Mesendoderm (in vitro differentiated cells): ENCODE measurements at regions not wholly inside any gene's neighbourhood (a gene's known extent, or its start where the extent isn't known, plus 50 kb on each side); places are given as distances from the start of the nearest gene placed in this dataset.

Source experiments
- DNase-seq: peaks from one replicate; pipeline ENCODE4 v3.0.0; 2013
- H2AK5ac ChIP-seq: 2 replicates; pipeline ENCODE4 v1.6.1; 2013; ENCODE audit warnings: low read length, inconsistent platforms
- H2BK120ac ChIP-seq: 2 replicates; pipeline ENCODE4 v1.6.1; 2013; ENCODE audit warnings: low read depth, mild to moderate bottlenecking, low read length, moderate library complexity, mixed read lengths
- H2BK15ac ChIP-seq: replicated peaks from 2 replicates; pipeline ENCODE4 v1.6.1; 2013; ENCODE audit warnings: low read depth, mild to moderate bottlenecking, moderate library complexity
- H2BK5ac ChIP-seq: 2 replicates; pipeline ENCODE4 v1.6.1; 2013; ENCODE audit warnings: low read length, inconsistent platforms
- H3K18ac ChIP-seq: 2 replicates; pipeline ENCODE4 v1.6.1; 2013; ENCODE audit warnings: mild to moderate bottlenecking, low read length, mixed read lengths
- H3K23ac ChIP-seq: one replicate; pipeline ENCODE4 v1.6.1; 2013; ENCODE audit warnings: low read length
- H3K27ac ChIP-seq: 2 replicates; pipeline ENCODE4 v1.5.1; 2013; ENCODE audit warnings: low read depth, mild to moderate bottlenecking, inconsistent platforms, low read length, moderate library complexity
- H3K27me3 ChIP-seq: 2 replicates; pipeline ENCODE4 v1.6.1; 2013; ENCODE audit warnings: low read length, control low read depth, mild to moderate bottlenecking, inconsistent platforms; ENCODE audit not compliant: insufficient read depth, poor library complexity
- H3K36me3 ChIP-seq: 2 replicates; pipeline ENCODE4 v1.6.1; 2013; ENCODE audit warnings: low read length, inconsistent platforms; ENCODE audit not compliant: control insufficient read depth, insufficient read depth
- H3K4ac ChIP-seq: one replicate; pipeline ENCODE4 v1.6.1; 2013; ENCODE audit warnings: low read depth, mild to moderate bottlenecking, low read length, moderate library complexity
- H3K4me1 ChIP-seq: 2 replicates; pipeline ENCODE4 v1.6.1; 2013; ENCODE audit warnings: low read depth, low read length, inconsistent platforms; ENCODE audit not compliant: control insufficient read depth
- H3K4me2 ChIP-seq: 2 replicates; pipeline ENCODE4 v1.6.1; 2013; ENCODE audit warnings: low read length
- H3K4me3 ChIP-seq: 2 replicates; pipeline ENCODE4 v1.5.1; 2013; ENCODE audit warnings: mild to moderate bottlenecking, low read length
- H3K56ac ChIP-seq: one replicate; pipeline ENCODE4 v1.6.1; 2013; ENCODE audit warnings: low read length
- H3K79me1 ChIP-seq: 2 replicates; pipeline ENCODE4 v1.6.1; 2013; ENCODE audit warnings: low read length, inconsistent platforms
- H3K79me2 ChIP-seq: 2 replicates; pipeline ENCODE4 v1.6.1; 2013; ENCODE audit warnings: mild to moderate bottlenecking, low read length; ENCODE audit not compliant: control insufficient read depth, insufficient read depth
- H3K9ac ChIP-seq: 2 replicates; pipeline ENCODE4 v1.6.1; 2013; ENCODE audit warnings: low read length, inconsistent platforms
- H4K5ac ChIP-seq: one replicate; pipeline ENCODE4 v1.6.1; 2013; ENCODE audit warnings: low read length
- H4K8ac ChIP-seq: one replicate; pipeline ENCODE4 v1.6.1; 2013; ENCODE audit warnings: low read depth, mild to moderate bottlenecking, control low read depth, low read length, moderate library complexity
- WGBS: extraction: QIAGEN DNeasy Blood & Tissue Kit; methylation state at CpG from one replicate; pipeline ENCODE4 v1.1.7; 2013; ENCODE audit warnings: low lambda C conversion rate, missing lambda C conversion rate; ENCODE audit not compliant: insufficient coverage; ENCODE audit errors: extremely low coverage; 5-methylcytosine and 5-hydroxymethylcytosine counted together

DNA sequence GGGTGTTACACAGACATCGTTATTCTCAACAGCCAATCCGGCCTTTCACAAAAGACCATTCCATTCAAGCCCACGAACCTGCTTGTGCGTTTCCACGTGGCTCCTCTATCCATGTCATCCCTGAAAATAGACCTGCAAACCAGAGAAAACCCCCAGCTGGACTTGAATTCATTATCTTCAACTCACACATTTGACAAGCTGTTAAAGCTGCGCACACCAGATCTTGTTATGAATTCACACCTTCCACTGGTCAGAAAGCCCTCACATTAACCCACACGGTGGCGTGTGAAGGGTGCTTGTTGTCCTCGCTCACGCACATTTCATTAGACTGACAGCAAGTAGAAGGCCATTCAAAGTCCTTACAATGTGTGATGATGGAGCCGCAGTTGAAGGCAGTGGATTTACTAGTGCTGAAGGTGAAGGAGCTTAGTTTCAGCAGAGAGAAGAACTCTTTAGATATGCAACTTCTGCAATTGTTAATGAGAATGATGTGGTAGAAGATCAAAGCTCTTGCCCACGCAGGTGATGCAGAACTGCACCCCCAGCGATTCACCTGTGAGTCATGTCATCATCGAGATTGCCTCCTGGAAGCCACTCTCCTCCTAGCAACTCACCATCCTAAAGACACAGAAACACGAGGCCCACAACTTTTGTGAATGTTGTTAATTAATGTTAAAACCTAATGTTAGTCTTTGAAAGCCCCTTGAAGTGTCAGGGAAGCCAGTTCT is 224.8 kb upstream of the SOX11 start:
- Histone ChIP-seq H2BK15ac (no peak overlapping the region), H2AK5ac (no peak overlapping the region), H3K36me3 (no peaks in the 10 kb centered on the region), H2BK5ac (no peak overlapping the region), H3K79me2 (no peaks in the 10 kb centered on the region), H3K9ac (no peak overlapping the region), H3K4ac (no peak overlapping the region), H3K18ac (no peak overlapping the region), H2BK120ac (no peak overlapping the region), H4K8ac (no peak overlapping the region), H3K4me3 (no peak overlapping the region), H3K27me3 (no peaks in the 10 kb centered on the region), H4K5ac (no peak overlapping the region), H3K56ac (no peak overlapping the region), H3K79me1 (no peaks in the 10 kb centered on the region), H3K23ac (no peak overlapping the region), H3K27ac (no peak overlapping the region), H3K4me1 (no peaks in the 10 kb centered on the region), H3K4me2 (no peak overlapping the region)
- no CpG with 5 or more reads among the region's 15 CpGs for WGBS
- DNase-seq = no peak

DNA sequence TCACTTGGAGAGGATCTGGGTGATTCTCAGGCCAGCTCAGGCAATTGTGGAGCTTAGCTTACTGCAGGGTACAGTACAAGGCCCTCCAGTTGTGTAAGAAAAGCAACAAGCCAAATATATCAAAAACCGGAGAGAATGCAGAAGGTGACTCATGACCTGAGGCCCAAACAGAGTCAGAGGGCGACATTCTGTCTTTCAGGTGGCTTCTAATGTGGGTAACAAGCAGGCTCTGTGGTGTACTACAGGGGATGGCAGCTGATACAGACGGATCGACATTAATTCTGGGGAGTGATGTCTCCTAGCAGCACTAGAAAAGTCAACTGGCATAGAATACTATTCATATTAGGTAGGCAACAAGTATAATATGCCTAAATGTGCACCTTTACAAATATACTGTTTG is 219.5 kb upstream of the SOX11 start:
- Histone ChIP-seq H3K18ac (no peak overlapping the region), H3K4me3 (no peak overlapping the region), H3K23ac (no peak overlapping the region), H2AK5ac (no peak overlapping the region), H3K79me1 (no peaks in the 10 kb centered on the region), H4K8ac (no peak overlapping the region), H2BK15ac (no peak overlapping the region), H3K4ac (no peak overlapping the region), H3K27me3 (no peaks in the 10 kb centered on the region), H3K9ac (no peak overlapping the region), H3K4me2 (no peak overlapping the region), H3K4me1 (no peaks in the 10 kb centered on the region), H3K36me3 (no peaks in the 10 kb centered on the region), H4K5ac (no peak overlapping the region), H3K27ac (no peak overlapping the region), H2BK120ac (no peak overlapping the region), H2BK5ac (no peak overlapping the region), H3K79me2 (no peaks in the 10 kb centered on the region), H3K56ac (no peak overlapping the region)
- no peak for DNase-seq
- no CpG with 5 or more reads among the region's 4 CpGs for WGBS

DNA sequence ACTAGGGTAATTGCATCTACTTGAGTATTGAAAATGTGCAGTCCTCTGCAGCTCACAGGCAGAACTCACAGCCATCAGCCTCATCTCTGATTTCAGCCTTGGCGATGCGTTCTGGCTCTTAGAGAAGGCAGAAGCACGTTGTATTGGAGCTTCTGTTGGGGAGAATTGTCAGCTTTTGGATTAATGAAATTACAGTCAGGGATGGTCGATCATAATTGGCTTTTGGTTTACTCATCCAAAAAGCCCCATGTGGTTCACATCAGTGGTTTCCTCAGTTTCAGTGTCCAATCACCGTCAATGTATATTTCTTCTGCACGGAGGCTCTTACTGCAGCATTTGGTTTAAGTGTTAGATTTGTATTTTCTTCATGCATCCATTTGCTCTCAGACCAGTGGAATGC is 218.5 kb upstream of the SOX11 start:
- H2BK15ac ChIP-seq = no peak overlapping the region
- no peaks in the 10 kb centered on the region for H3K4me1 ChIP-seq
- no CpG with 5 or more reads among the region's 6 CpGs for WGBS
- no peak overlapping the region for H2AK5ac ChIP-seq
- H2BK5ac ChIP-seq = no peak overlapping the region
- no peak overlapping the region for H3K4ac ChIP-seq
- no peaks in the 10 kb centered on the region for H3K36me3 ChIP-seq
- H3K9ac ChIP-seq = no peak overlapping the region
- H3K27ac ChIP-seq = no peak overlapping the region
- H3K4me2 ChIP-seq = no peak overlapping the region
- no peaks in the 10 kb centered on the region for H3K27me3 ChIP-seq
- H3K4me3 ChIP-seq = no peak overlapping the region
- no peak for DNase-seq
- no peak overlapping the region for H3K56ac ChIP-seq
- no peaks in the 10 kb centered on the region for H3K79me1 ChIP-seq
- no peak overlapping the region for H2BK120ac ChIP-seq
- H3K23ac ChIP-seq = no peak overlapping the region
- H4K5ac ChIP-seq = no peak overlapping the region
- H4K8ac ChIP-seq = no peak overlapping the region
- H3K18ac ChIP-seq = no peak overlapping the region
- no peaks in the 10 kb centered on the region for H3K79me2 ChIP-seq

DNA sequence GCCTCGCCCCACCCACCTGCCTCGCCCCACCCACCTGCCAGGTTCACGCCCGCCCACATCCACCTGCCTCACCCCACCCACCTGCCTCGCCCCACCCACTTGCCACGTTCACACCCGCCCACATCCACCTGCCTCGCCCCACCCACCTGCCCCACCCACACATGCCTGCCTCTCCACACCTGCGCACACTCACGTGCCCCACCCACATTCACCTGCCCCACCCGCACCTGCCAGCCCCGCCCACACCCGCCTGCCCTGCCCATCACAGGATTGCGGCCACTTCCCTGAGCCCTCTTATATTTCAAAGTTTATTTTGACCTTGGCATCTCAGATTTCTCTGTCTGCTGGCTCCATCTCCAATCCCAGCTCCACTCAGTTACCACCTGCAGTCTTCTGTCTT is 217.5 kb upstream of the SOX11 start:
- Histone ChIP-seq H3K18ac (no peak overlapping the region), H3K9ac (no peak overlapping the region), H3K27me3 (no peaks in the 10 kb centered on the region), H3K23ac (no peak overlapping the region), H3K4me3 (no peak overlapping the region), H4K8ac (no peak overlapping the region), H3K36me3 (no peaks in the 10 kb centered on the region), H3K4me2 (no peak overlapping the region), H3K4ac (no peak overlapping the region), H4K5ac (no peak overlapping the region), H3K27ac (no peak overlapping the region), H3K79me1 (no peaks in the 10 kb centered on the region), H2AK5ac (no peak overlapping the region), H3K79me2 (no peaks in the 10 kb centered on the region), H2BK120ac (no peak overlapping the region), H2BK15ac (no peak overlapping the region), H3K56ac (no peak overlapping the region), H3K4me1 (no peaks in the 10 kb centered on the region), H2BK5ac (no peak overlapping the region)
- WGBS = no CpG with 5 or more reads among the region's 14 CpGs
- DNase-seq = no peak

DNA sequence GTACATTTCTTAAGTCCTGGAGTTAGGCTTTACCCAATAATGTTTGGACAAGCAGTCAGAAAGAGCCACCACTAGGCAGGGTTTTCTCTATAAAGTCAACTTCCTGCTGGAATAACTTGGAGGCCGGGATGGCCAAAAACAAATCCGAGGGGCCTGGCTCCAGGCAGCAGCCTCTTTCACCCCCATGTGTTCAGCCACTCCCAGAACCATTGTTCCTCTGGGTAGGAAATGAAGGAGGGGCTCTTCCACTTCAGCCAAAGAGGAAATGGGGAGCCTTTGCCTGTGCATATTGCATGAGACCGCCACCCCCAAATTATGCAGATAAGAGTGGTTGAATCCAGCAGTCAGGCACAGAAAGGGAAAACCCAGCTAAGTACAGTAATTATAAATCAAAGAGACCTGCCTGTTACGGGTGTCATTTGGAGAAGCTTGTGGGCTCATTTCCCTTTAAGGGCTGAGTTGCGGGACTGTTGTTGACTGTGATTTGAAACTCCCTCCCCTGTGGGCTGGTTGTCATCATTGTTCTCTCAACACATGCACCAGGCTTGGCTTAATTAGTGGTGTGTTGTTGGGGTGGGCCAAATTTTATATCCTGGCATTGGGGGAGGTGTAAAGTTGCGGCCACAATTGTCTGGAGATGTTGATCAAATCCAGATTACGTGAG is 212.8 kb upstream of the SOX11 start:
- H3K4me3 ChIP-seq = no peak overlapping the region

More for the DNA sequence above, 212.8 kb upstream of the SOX11 start:
- Histone ChIP-seq H3K4me2 (no peak overlapping the region), H2BK120ac (no peak overlapping the region), H2AK5ac (no peak overlapping the region), H3K23ac (no peak overlapping the region), H4K5ac (no peak overlapping the region), H3K4ac (no peak overlapping the region), H3K27me3 (no peaks in the 10 kb centered on the region), H3K9ac (no peak overlapping the region), H3K18ac (peak overlapping the region; percentile 65), H2BK15ac (no peak overlapping the region), H2BK5ac (peak overlapping the region; percentile 15), H3K4me1 (peaks cover 5% of the 10 kb centered on the region), H3K79me1 (no peaks in the 10 kb centered on the region), H3K79me2 (no peaks in the 10 kb centered on the region), H4K8ac (no peak overlapping the region), H3K56ac (peak overlapping the region; percentile 57), H3K36me3 (no peaks in the 10 kb centered on the region), H3K27ac (peak overlapping the region; percentile 57)
- peak; percentile 75 for DNase-seq
- no CpG with 5 or more reads among the region's 7 CpGs for WGBS
